ENCODE measurements at regions not wholly inside any gene's neighbourhood (a gene's known extent, or its start where the extent isn't known, plus 50 kb on each side); places are given as distances from the start of the nearest gene placed in this dataset.

GRCh38 chr4:137274404-137274803 lies 257.9 kb downstream of the PCDH18 start:
- TF ChIP-seq POLR2A (IDR thresholded peaks at IDR 0.05; ENCODE audit: low read length) (no peak), GATA1 (IDR thresholded peaks at IDR 0.05; ENCODE audit: low read depth, low read length) (no peak)

All from erythroblast (primary cell).